Kidney tubule cell (primary cell): ENCODE measurements at regions not wholly inside any gene's neighbourhood (a gene's known extent, or its start where the extent isn't known, plus 50 kb on each side); places are given as distances from the start of the nearest gene placed in this dataset.
"Not testable (repeated sequence)": the region's sequence is repeated elsewhere in the genome, so short reads cannot be mapped to it uniquely, and the experiment has no call there.

Experiments
- DNase-seq: peaks from one replicate; pipeline ENCODE4 v3.0.0-alpha.2; 2018; ENCODE audit warnings: low spot score

DNA sequence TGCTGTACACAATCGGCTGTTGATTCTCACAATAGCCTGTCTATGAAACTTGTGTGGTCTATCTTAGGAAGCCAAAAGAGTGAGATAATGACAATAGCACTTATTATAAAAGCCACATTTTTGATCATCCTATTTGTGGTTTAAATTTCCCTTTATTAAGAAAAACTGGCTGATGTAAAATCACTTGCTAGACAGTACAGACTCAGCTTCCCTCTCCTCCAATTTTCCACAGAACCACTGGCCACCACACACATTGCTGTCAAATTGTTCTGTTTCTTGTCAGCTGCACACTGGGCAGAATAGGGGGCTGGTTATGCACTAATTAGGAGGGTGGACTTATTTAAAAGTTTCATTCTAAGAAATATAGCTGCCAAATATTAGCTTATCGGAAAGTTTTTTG lies 425.9 kb downstream of the EPHA3 start:
- no peak for DNase-seq

DNA sequence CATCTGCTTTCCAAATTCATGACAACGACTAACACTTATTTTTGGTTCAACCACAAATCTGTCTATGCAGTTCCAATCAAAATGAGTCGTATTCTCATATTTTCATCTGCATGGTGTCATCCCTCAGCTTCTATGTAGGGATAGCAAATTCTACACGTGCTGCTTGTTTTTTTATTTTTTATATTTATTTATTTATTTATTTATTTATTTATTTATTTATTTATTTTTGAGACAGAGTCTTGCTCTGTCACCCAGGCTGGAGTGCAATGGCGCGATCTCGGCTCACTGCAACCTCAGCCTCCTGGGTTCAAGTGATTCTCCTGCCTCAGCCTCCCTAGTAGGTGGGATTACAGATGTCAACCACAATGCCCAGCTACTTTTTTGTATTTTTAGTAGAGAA lies 447.2 kb downstream of the EPHA3 start:
- not testable (repeated sequence) for DNase-seq

DNA sequence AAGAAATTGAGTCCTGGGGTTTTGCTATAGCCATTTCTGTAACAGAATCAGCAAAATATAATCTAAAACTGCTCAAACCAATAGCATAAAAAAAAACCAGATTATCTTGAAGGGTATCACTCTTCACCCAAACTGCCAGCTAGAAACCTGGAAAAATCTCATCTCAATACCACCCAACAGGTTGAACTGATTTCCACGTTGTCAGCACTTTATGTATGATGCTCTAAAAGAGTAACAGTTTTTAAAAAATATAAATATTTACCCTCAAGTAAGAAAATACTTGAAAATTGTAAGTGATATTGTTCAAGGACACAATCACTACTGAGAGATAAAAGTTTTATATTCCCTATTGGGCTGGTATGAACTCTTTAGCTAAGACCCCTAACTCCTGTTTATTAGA lies 451.3 kb downstream of the EPHA3 start:
- no peak for DNase-seq

DNA sequence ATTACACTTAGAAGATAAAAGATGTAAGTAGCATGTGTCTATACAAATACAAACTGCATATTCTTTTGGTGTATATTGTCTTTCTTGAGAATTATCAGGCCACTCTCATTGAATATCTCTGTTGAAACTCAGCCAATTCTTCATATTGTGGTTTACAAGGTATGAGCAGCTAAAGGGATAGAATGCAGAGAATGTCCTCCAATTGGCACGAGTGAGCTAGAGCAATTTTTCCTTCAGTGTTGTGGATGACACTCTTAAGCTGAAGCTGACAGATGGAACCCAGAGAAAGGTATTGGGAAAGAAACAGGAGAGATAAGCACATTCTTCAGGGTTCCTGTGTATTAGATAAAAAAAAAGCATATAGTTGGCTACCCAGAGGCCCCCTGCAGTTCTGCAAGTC lies 453.1 kb downstream of the EPHA3 start:
- peak; percentile 1 for DNase-seq

DNA sequence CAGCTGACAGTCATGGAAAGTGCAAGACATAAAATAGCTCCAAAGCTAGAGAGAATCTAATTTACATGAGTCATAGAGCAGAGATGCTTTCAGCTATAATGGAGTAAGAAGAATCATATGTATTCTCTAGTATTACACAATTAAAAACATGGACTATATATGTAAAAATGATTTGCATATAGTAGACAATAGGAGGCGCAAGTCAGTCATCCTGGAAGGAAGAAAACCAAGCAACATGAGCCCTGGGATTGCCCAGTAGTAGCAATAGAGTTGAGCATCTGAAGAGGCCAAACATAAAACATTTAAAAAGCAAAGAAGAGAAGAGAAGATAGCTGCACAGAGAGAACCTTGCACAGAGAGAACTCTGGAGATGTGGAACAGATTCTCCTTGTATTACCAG lies 455.0 kb downstream of the EPHA3 start:
- no peak for DNase-seq

DNA sequence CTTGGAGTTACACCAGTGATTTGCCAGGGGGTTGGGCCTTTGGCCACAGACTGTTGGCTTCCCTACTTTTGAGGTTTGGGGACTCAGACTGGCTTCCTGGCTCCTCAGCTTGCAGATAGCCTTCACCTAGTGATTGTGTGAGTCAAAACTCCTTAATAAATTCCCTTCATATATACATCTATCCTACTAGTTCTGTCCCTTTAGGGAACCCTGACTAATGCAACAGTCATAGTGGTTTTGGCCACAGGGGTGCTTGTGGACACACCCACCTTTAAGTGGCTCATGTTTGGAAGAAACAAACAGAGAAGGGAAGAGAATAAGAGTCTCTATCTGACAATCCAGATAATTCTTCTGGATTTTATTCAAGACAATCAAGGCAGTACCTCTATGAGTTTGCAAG lies 457.7 kb downstream of the EPHA3 start:
- DNase-seq = no peak

DNA sequence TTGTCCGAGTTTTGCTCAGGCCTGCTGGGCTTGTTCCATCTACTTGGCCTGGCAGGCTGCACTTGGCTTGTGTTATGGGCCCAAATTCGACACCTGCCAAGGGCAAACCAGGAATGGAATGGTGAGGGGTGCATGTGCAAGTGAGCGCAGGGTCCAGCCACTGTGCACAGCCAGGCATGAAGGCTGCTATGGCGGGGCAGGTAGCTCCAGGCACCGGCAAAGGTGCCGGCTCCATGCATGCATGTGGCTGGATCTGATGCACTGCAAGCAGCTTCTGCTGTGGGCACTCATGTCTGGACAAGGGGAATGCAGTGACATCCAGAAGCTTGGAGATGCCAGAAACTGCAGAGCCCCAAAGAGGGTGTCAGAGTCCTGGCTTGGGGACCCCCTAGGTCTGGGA lies 463.0 kb downstream of the EPHA3 start:
- DNase-seq = no peak

DNA sequence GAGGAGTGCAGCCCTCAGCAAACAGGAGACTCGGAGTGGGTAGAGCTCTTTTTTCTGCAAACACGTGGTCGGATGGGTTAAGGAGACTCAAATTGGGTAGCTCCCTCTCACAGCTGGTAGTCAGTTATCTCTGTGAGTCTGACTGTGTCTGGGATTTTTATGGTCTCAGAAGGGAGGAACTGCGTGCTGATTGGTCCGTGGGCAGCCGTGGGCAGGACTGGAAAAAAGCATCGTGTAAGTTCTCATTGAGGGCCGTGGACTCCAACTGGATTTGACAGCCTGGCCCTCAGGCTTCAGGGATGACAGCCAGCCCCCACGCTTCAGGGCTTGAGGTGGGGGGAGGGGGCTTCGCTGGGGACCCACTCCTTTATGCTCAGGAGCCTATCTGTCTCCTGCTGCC lies 463.9 kb downstream of the EPHA3 start:
- no peak for DNase-seq

DNA sequence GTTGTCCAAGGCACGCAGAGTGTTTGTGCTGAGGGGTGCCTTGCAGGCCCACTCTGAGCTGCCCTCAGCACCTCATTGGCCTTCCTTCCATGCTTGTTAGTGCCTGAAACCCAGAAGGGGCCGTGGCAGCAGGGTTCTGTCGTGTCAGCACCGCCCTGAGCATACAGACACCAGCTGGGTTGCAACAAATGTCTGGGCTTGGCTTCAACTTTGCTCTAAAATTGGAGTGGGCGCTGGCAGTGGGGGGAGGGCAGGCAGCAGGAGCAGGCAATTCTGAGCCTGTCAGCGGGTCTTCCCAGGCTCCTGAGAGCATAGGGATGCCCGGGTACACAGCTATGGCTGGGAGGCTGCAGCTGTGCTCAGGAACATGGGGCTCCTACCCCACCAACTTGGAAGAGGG lies 464.3 kb downstream of the EPHA3 start:
- DNase-seq = no peak

DNA sequence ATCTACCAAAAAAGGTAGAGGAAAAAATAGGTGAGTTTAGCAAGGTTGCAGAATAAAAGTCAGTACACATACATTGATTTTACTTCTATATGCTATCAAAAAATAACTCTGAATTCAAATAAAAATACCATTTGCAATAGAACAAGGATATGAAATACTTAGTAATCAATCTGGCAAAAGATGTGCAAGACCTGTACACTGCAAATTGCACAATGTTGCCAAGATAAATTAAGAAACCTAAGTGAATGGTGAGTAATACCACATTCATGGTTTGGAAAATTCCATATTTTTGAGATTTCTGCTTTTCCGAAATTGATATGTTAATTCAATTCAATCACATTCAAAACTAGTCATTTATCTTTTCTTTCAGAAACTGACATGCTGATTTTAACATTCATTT lies 464.8 kb downstream of the EPHA3 start:
- DNase-seq = no peak

DNA sequence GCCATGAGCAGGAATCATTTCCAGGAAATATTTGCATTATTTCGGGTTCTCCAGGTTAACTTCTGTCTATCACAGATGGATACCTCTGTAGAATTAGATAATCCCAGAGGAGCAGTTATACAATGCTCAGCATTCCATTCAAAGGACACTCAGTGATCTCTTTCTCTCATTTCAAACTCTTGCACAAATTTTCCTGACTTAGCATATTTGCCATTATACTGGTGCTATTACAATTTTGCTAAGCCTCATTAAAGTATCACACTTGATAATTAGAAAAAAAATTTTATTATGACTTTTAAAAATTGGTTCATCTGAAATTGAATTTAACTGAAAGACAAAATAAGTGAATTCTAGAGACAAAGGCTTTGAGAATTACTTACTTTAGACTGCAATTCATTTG lies 469.0 kb downstream of the EPHA3 start:
- DNase-seq = no peak

DNA sequence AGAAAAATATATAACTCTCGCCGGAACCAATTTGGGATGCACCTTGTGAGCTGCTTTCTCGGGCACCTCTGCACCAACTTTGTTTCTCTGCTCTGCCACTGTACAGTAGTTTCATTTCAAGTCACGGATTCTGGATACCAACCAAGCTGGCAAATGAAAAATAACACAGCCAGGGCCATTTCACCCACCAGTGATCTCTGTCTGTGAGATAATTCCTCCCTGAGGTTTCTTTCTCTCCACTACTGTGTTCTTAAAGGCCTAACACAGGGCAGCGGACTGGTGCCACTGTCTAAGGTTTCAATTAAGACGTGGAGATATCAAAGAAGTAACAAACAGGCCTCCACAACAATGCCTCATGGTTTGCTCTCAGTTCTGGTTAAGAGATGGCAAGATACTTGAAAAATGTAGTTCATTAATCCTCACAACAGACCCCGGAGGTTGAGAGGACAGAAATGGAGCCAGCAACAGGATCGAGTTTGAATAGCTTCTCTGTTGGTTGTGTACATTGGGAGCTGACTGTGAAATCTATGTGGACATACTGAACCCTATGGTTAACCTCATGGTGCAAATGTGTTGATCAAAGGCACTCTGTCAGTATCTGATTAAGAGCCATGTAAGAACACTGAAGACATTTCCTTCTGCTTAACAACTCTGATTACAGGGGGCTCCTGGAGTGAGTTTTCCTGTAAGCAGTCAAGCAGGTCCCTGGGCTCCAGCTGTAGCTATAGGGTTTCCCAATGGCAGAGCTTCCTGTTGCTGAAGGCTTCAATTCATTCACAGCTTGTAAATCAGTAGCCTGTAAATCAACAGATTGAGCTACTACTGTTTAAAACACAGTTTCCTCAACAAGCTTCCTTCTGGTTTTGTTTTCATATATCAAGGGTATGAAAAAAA lies 470.5 kb downstream of the EPHA3 start:
- DNase-seq = peak; percentile 1

DNA sequence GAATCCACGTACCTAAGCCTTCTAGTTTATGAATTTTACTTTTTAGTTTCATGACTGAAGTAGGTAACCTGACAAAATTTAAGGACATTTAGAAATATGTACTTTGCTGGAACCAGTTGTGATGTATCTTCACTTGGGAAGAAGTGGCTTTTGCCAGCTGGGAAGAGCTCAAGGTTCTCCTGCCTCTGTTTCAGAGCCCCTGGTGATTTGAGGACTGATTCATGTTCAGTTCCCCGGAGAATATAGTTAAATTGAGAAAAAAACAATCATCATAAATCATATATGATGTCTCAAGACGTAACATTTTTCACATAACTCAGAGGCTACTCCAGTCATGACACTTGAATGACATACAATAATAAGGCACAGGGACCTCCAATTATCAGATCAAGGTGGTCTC lies 473.4 kb downstream of the EPHA3 start:
- no peak for DNase-seq

DNA sequence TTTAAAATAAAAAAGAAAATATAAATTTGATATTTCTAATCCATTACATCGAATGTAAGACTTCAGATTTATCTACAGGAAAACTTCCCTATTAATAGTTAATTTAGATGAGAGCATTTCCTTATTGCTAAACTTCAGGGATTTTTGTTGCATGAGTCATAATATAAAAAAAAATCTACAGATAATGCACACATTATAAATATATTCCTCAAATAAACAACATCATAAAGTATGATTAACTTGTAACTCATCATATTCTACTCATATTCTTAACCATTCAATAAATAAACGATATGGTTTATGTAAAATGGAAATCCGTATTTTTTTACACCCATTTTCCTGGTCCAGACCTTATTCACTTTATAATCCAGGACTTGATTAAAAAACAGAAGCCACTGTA lies 477.0 kb downstream of the EPHA3 start:
- no peak for DNase-seq

DNA sequence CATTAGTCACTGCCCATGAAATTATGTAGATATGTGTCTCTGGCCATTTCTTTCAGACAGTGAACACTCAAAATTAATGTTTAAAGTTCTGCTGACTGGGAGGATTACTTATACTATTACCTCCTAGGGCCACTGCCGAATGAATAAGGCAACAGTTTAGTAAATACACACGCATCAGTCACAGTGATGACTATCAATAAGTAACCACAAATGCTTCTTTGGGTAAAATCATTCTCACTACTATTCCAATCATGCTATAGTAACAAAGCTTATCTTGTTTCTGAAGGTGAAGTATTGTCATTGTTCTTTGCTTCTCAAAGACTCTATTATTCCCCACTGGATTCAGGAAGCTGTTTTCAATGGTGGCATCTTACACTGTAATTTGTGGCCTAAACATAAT lies 478.8 kb downstream of the EPHA3 start:
- no peak for DNase-seq

DNA sequence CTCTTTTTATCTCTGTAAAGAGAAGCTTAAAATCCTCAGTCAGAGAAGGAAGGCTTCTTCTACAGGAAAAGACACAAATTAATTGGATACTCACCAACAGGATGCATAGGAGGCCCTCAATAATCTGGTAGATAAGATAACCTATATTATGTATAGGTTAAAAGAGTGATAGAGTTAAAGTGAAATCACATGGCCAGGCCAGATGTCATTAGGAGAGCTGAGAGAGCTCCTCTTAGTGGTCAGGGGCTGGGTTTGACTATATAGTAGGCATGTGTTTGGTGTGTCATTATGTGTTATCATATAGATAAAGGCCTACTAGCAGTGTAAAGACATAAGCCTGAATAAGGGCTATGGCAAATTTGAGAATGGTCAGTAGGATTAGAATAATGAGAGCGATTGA lies 479.3 kb downstream of the EPHA3 start:
- DNase-seq = no peak

DNA sequence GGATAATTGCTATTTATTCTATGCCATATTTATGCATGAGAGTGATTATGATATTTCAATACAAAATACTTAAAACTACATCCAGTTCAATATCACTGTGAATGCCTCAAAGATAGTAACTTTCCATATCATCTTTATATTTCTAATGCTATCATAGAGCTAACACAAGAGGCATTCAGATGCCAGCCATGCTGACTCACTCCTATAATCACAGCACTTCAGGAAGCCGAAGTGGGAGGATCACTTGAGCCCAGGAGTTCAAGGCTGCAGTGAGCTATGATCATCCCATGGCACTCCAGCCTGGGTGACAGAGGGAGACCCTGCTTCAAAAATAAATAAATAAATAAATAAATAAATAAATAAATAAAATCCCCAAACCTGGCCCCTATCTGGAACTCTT lies 498.7 kb downstream of the EPHA3 start:
- DNase-seq = no peak

DNA sequence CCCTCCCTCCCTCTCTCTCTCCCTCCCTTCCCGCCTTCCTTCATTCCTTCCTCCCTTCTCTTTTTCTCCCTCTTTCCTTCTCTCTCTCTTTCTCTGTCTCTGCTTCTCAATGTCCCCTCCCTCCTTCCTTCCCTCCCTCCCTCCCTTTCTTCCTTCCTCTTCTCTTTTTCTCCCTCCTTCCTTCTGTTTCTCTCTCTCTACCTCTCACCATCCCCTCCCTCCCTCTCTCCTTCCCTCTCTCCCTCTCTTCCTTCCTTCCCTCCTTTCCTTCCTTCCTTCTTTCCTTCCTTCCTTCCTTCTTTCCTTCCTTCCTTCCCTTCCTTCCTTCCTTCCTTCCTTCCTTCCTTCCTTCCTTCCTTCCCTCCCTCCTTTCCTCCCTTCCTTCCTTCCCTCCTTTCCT lies 504.6 kb downstream of the EPHA3 start:
- no peak for DNase-seq

DNA sequence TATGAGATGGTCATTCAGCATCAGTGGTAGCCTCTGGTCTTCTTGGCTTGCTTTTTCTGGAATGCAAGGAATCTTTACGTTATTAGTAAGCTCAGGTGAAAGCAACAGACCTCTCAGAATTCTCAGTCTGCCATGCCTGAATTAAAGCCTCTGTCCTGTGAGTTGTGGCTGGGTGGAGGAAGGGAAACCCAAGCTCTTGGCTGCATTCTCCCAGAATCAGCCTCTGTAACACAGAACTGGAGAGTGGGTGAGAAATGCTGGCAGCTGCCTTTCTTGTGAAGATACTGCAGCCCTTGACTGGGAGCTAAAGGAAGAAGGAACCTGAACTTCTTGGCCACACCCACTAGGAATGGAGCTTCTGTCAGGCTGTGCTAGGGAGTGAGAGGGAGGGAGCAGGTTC lies 505.8 kb downstream of the EPHA3 start:
- DNase-seq = no peak

DNA sequence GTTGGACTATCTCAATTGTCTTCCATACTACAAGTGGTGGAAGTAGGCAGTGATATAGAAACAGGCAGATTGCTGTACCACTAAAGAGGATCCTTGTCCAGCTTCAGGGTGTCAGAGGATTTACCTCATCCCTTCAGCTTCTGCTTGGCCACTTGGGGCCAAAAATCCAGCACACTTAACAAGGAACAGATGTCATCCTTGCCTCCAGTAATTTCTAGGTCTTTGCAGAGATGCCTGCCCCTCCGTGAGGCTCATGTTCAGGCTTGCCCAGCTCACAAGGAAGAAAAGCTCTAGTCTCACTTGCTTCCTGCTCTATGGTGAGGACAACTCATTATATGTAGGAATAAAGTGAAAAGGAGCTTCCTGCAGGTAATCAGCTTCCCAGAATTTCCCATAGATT lies 510.3 kb downstream of the EPHA3 start:
- no peak for DNase-seq

DNA sequence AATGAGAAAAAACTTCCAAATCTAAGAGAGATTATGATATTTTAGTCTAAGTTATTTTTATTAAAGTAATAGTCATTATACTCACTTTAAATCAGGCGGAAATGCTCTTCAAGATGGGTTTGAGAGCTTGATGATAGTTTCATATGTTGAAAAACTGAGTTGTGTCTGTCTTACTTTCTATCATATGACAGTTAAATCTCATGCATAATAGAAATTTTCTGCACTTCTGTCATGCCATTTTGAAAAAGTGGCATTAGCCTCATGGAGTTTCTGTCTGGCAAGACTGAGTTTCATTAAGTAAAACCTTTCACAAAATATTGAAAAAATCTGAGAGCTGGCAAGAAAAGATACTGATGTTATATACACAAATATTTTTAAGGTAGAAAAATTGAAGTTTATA lies 511.8 kb downstream of the EPHA3 start:
- no peak for DNase-seq

DNA sequence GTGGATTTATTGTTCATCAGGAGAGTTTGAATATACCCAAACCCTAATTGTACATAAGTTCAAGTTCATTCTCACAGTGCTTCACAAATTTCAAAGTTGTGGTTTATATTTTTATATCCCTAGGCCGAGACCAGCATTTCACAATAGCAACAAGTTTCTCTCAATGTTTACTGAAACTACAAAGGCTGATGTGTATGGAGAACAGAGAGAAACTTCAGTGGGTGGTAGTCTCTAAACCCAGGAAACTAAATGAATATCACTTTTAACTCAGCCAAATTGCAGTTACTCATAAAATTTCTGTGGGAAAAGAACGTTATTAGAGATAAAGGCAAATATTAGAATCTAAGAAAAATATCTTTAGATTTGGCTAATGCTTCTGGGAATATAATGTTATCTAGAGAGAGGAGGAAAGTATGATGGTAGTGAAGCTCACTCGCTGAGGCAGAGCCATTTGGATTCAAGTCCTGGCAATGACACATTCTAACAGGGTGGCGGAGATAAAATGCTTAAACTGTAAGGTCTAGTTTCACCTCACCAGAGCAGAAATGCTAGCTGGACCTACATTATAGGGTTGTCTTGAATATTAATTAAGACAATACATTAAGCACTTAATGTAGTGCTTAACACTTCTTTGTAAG lies 514.8 kb downstream of the EPHA3 start:
- no peak for DNase-seq

DNA sequence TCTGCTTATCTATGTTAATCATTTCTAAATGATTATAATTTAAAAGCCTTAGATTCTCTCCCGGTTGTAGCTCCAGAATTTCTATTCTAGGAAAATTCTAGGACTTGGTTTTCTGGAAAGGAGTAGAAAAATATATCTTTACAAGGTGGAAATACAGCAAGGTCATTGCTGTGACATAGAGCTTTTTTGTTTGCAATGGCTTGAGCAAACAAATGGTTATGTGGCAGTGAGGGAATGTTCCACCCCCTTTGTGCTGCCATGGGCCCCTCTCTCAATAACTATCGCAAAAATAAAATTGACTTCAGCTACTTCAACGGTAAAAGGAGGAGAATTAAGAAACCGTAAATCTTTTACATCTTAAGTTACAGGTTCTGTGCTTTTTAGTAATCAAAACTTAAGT lies 517.1 kb downstream of the EPHA3 start:
- DNase-seq = no peak

DNA sequence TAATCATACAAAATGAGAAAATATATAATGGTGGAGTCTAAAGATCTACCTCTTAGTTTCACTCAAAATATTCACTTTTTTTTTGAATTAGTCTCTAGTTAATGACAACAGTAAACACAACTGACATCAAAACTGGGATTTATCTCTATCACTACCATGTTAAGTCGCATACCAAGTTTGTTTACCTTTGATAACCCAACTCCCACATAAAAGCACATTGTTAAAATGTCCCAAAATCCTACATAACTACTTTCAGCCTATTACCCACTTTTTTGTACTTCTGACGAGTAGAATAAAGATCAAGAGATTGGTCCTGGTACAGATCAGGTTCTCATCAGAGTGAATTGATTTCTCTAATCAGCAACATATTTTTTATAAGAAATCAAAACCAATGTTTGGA lies 518.5 kb downstream of the EPHA3 start:
- DNase-seq = no peak
